Endothelial cell of umbilical vein (primary cell): ENCODE measurements at regions not wholly inside any gene's neighbourhood (a gene's known extent, or its start where the extent isn't known, plus 50 kb on each side); places are given as distances from the start of the nearest gene placed in this dataset.

ENCODE experiments used
- BruUV-seq: library from RNA; stranded (reverse); fragments of 400-500 nt; replicated peaks from 2 replicates; lab custom pipeline; 2021; lab: Mats Ljungman, UMichigan
- CTCF ChIA-PET: fragments of 300-600, 350-600 bp; sonication (Branson Sonifier 250); formaldehyde crosslinking; loops from one replicate; lab custom pipeline; 2021; ENCODE audit warnings: antibody characterized with exemption, inconsistent platforms; lab: Charles Lee
- POLR2A ChIA-PET: fragments of 300-600, 350-600 bp; sonication (Branson Sonifier 250); formaldehyde crosslinking; loops from one replicate; lab custom pipeline; 2021; ENCODE audit warnings: antibody characterized with exemption, inconsistent platforms; lab: Charles Lee
- DNase-seq: peaks from one replicate; pipeline ENCODE4 v3.0.0-alpha.2; 2011; ENCODE audit warnings: low read depth, low spot score
- FAIRE-seq: peaks from 2 replicates; lab custom pipeline; 2011; peaks lifted over from hg19 to GRCh38; lab: Jason Lieb, UNC
- H2AFZ ChIP-seq: 2 replicates; pipeline ENCODE4 v1.6.0; 2012; ENCODE audit warnings: low read depth, low read length, control low read depth, inconsistent platforms
- H3K27ac ChIP-seq: 2 replicates; pipeline ENCODE4 v1.5.1; 2011; ENCODE audit warnings: low read depth, mild to moderate bottlenecking, control low read depth, low read length, moderate library complexity; ENCODE audit not compliant: insufficient read depth
- H3K27me3 ChIP-seq, 2 experiments: 2 replicates each; pipeline versions ENCODE4 v1.6.0 to v1.6.1; 2011; ENCODE audit warnings: low read length in 2 of 2, mixed read lengths in 1 of 2; ENCODE audit not compliant: control insufficient read depth in 2 of 2, insufficient read depth in 2 of 2
- H3K36me3 ChIP-seq, 2 experiments: 2 replicates in 1 of 2; 3 replicates in 1 of 2; pipeline ENCODE4 v1.5.1; 2011; ENCODE audit warnings: low read length in 2 of 2, mild to moderate bottlenecking in 1 of 2, moderate library complexity in 1 of 2; ENCODE audit not compliant: control insufficient read depth in 2 of 2, insufficient read depth in 2 of 2; ENCODE audit errors: extremely low read depth in 1 of 2
- H3K4me1 ChIP-seq: 3 replicates; pipeline ENCODE4 v1.5.1; 2011; ENCODE audit warnings: mild to moderate bottlenecking, low read length; ENCODE audit not compliant: control insufficient read depth, insufficient read depth; ENCODE audit errors: extremely low read depth
- H3K4me2 ChIP-seq: 2 replicates; pipeline ENCODE4 v1.6.1; 2011; ENCODE audit warnings: low read length, control low read depth, mixed read lengths; ENCODE audit not compliant: insufficient read depth
- H3K4me3 ChIP-seq, 3 experiments: fragments of 200-600 bp in 1 of 3; sonication (generic), shearing (Covaris generic) in 1 of 3; replicated peaks in 1 of 3; 2 replicates each; pipeline ENCODE4 v1.5.1; 2011 to 2016; ENCODE audit warnings: control low read depth in 3 of 3, low read length in 3 of 3, mild to moderate bottlenecking in 2 of 3, inconsistent platforms in 1 of 3, low read depth in 1 of 3, moderate library complexity in 1 of 3; ENCODE audit not compliant: insufficient read depth in 1 of 3
- H3K79me2 ChIP-seq: 2 replicates; pipeline ENCODE4 v1.6.0; 2012; ENCODE audit warnings: low read length, inconsistent platforms; ENCODE audit not compliant: control insufficient read depth, insufficient read depth
- H3K9ac ChIP-seq: replicated peaks from 2 replicates; pipeline ENCODE3; 2011; ENCODE audit warnings: low read length, control low read depth; ENCODE audit not compliant: insufficient read depth; ENCODE audit errors: extremely low read depth
- H3K9me1 ChIP-seq: replicated peaks from 3 replicates; pipeline ENCODE4 v1.6.0; 2011; ENCODE audit warnings: mild to moderate bottlenecking, low read length; ENCODE audit not compliant: control insufficient read depth, insufficient read depth; ENCODE audit errors: extremely low read depth
- H3K9me3 ChIP-seq: replicated peaks from 2 replicates; pipeline ENCODE4 v1.5.1; 2012; ENCODE audit warnings: low read length, inconsistent platforms; ENCODE audit not compliant: control insufficient read depth, insufficient read depth
- H4K20me1 ChIP-seq: replicated peaks from 2 replicates; pipeline ENCODE3; 2011; ENCODE audit warnings: mild to moderate bottlenecking, low read length; ENCODE audit not compliant: control insufficient read depth, insufficient read depth; ENCODE audit errors: extremely low read depth
- EZH2 ChIP-seq: IDR thresholded peaks from 2 replicates; pipeline ENCODE4 v1.6.1; 2012; ENCODE audit warnings: borderline replicate concordance, low read depth, mild to moderate bottlenecking, moderate library complexity, low read length, inconsistent platforms; ENCODE audit not compliant: severe bottlenecking
- FOS ChIP-seq: IDR thresholded peaks from 2 replicates; pipeline ENCODE4 v1.6.1; 2011; ENCODE audit warnings: mild to moderate bottlenecking, low read length, moderate library complexity, borderline replicate concordance; ENCODE audit not compliant: insufficient read depth
- GATA2 ChIP-seq: IDR thresholded peaks from 2 replicates; pipeline ENCODE4 v1.7.0; 2011; ENCODE audit warnings: low read depth, mild to moderate bottlenecking, moderate library complexity, mixed read lengths, low read length; ENCODE audit not compliant: insufficient read length, insufficient read depth
- JUN ChIP-seq: IDR thresholded peaks from 2 replicates; pipeline ENCODE4 v1.6.1; 2011; ENCODE audit warnings: borderline replicate concordance, low read depth; ENCODE audit not compliant: insufficient read length, insufficient read depth
- MYC ChIP-seq: IDR thresholded peaks from one replicate; pipeline ENCODE4 v1.6.1; 2011; ENCODE audit warnings: mild to moderate bottlenecking, low read depth, low read length
- POLR2A ChIP-seq: IDR thresholded peaks from 2 replicates; pipeline ENCODE4 v1.6.1; 2012; ENCODE audit warnings: low read depth, mild to moderate bottlenecking, control low read depth, low read length
- POLR2AphosphoS5 ChIP-seq: IDR thresholded peaks from 2 replicates; pipeline ENCODE4 v1.6.1; 2012; ENCODE audit warnings: low read depth, mild to moderate bottlenecking, control low read depth, low read length, moderate library complexity; ENCODE audit not compliant: insufficient read depth
- dilution Hi-C: fragments of 300-500 bp; cut with MboI; formaldehyde crosslinking; loops from one replicate; pipeline ENCODE4 v1.15.0; 2019; ENCODE audit warnings: low sequenced_read_pairs; ENCODE audit not compliant: extremely low pct_ligation_motif_present
- intact Hi-C: fragments of 100-400 bp; cut with micrococcal nuclease; formaldehyde crosslinking; loops from one replicate; pipeline ENCODE4 v1.10.0; 2022
- TF ChIP-seq, protein P1 (sequence below), 2 donors: IDR thresholded peaks; 1 replicate in 1 of 2; 2 replicates in 1 of 2; pipeline ENCODE4 v1.5.1; 2011; ENCODE audit warnings: low read length in 2 of 2, mild to moderate bottlenecking in 2 of 2, moderate library complexity in 2 of 2, control low read depth in 1 of 2, inconsistent platforms in 1 of 2, low read depth in 1 of 2; ENCODE audit not compliant: insufficient read depth in 1 of 2; ENCODE audit errors: extremely low read depth in 1 of 2
- TF ChIP-seq, protein P2 (sequence below): IDR thresholded peaks from 2 replicates; pipeline ENCODE4 v1.6.1; 2011; ENCODE audit not compliant: insufficient read depth, insufficient read length

DNA sequence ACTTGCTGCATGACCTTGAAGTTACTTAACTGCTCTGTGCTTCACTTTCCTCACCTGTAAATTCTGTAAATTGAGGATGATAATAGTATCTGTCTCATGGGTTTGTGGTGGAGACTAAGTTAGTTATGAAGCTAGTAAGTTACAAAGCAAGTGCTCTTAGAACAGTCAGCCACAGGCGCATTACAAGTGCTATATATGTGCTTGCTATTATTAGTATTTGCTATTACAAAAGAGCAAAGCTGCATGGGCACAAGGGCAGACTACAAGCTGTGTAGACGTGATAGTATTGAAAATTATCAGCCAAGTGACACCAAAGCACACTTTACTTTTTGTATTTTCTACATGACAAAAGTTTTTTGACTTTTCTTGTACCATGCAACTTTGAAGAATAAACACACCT, 150.9 kb upstream of the CTTNBP2NL start:
- FAIRE-seq (no peak), DNase-seq (no peak)
- H3K4me1 ChIP-seq, result no peaks in the 10 kb centered on the region
- no TSS peak for BruUV-seq
- TF ChIP-seq POLR2A, result no peak
- no peak for TF ChIP-seq POLR2AphosphoS5
- TF ChIP-seq, protein P1, sequence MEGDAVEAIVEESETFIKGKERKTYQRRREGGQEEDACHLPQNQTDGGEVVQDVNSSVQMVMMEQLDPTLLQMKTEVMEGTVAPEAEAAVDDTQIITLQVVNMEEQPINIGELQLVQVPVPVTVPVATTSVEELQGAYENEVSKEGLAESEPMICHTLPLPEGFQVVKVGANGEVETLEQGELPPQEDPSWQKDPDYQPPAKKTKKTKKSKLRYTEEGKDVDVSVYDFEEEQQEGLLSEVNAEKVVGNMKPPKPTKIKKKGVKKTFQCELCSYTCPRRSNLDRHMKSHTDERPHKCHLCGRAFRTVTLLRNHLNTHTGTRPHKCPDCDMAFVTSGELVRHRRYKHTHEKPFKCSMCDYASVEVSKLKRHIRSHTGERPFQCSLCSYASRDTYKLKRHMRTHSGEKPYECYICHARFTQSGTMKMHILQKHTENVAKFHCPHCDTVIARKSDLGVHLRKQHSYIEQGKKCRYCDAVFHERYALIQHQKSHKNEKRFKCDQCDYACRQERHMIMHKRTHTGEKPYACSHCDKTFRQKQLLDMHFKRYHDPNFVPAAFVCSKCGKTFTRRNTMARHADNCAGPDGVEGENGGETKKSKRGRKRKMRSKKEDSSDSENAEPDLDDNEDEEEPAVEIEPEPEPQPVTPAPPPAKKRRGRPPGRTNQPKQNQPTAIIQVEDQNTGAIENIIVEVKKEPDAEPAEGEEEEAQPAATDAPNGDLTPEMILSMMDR (IDR thresholded peaks at IDR 0.05; ENCODE audit: extremely low read depth in 1 of 2, insufficient read depth in 1 of 2, low read depth in 1 of 2, low read length in 2 of 2), result no peak
- TF ChIP-seq EZH2, result no peak
- TF ChIP-seq, protein P2, sequence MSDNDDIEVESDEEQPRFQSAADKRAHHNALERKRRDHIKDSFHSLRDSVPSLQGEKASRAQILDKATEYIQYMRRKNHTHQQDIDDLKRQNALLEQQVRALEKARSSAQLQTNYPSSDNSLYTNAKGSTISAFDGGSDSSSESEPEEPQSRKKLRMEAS, result no peak
- no peak for TF ChIP-seq JUN
- no peak for TF ChIP-seq FOS
- no peak for TF ChIP-seq MYC
- no peak for TF ChIP-seq GATA2
- no peak overlapping the region for H3K9ac ChIP-seq
- H3K36me3 ChIP-seq, result no peaks in the 10 kb centered on the region
- no peaks in the 10 kb centered on the region for H3K27me3 ChIP-seq
- no peak overlapping the region for H3K4me2 ChIP-seq
- intact Hi-C loops (no loop called here), dilution Hi-C loops (no loop called here)
- ChIA-PET POLR2A (no interaction called here), CTCF (no interaction called here)
- H4K20me1 ChIP-seq, result no peaks in the 10 kb centered on the region
- H3K9me3 ChIP-seq, result no peaks in the 10 kb centered on the region
- no peaks in the 10 kb centered on the region for H3K9me1 ChIP-seq
- H3K27ac ChIP-seq, result no peak overlapping the region
- no peaks in the 10 kb centered on the region for H3K79me2 ChIP-seq
- no peak overlapping the region for H3K4me3 ChIP-seq
- H2AFZ ChIP-seq, result no peak overlapping the region
